ENCODE measurements at regions not wholly inside any gene's neighbourhood (a gene's known extent, or its start where the extent isn't known, plus 50 kb on each side); places are given as distances from the start of the nearest gene placed in this dataset.
"Not testable (repeated sequence)": the region's sequence is repeated elsewhere in the genome, so short reads cannot be mapped to it uniquely, and the experiment has no call there.

DNA sequence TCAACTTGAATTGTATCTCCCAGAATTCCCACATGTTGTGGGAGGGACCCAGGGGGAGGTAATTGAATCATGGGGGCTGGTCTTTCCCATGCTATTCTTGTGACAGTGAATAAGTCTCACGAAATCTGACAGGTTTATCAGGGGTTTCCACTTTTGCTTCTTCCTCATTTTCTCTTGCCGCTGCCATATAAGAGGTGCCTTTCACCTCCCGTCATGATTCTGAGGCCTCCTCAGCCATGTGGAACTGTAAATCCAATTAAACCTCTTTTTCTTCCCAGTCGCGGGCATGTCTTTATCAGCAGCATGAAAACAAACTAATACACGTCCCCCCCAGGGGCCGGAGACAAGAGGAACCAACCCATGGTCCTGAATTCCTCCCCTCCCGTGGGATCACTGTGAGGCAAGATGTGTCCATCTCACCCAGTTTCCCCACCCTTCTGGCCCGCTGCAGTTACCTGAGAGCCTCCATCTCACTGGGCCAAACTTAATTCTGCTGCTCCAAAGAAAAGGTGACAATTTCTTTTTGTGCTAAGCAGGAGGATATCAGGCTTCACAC, 354.0 kb upstream of the JARID2 start:
- TF ChIP-seq, protein P1, sequence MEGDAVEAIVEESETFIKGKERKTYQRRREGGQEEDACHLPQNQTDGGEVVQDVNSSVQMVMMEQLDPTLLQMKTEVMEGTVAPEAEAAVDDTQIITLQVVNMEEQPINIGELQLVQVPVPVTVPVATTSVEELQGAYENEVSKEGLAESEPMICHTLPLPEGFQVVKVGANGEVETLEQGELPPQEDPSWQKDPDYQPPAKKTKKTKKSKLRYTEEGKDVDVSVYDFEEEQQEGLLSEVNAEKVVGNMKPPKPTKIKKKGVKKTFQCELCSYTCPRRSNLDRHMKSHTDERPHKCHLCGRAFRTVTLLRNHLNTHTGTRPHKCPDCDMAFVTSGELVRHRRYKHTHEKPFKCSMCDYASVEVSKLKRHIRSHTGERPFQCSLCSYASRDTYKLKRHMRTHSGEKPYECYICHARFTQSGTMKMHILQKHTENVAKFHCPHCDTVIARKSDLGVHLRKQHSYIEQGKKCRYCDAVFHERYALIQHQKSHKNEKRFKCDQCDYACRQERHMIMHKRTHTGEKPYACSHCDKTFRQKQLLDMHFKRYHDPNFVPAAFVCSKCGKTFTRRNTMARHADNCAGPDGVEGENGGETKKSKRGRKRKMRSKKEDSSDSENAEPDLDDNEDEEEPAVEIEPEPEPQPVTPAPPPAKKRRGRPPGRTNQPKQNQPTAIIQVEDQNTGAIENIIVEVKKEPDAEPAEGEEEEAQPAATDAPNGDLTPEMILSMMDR (IDR thresholded peaks at IDR 0.05): not testable (repeated sequence)
- TF ChIP-seq POLR2A (IDR thresholded peaks at IDR 0.05): not testable (repeated sequence)
